GM18511 (cell line): ENCODE measurements at regions not wholly inside any gene's neighbourhood (a gene's known extent, or its start where the extent isn't known, plus 50 kb on each side); places are given as distances from the start of the nearest gene placed in this dataset.
"Not testable (repeated sequence)": the region's sequence is repeated elsewhere in the genome, so short reads cannot be mapped to it uniquely, and the experiment has no call there.

Source experiments
- ATAC-seq: cut with Tn5 transposase; IDR thresholded peaks from one replicate; pipeline ENCODE4 v1.9.1; 2021; ENCODE audit warnings: mild to moderate bottlenecking, moderate library complexity; ENCODE audit not compliant: unreplicated experiment

DNA sequence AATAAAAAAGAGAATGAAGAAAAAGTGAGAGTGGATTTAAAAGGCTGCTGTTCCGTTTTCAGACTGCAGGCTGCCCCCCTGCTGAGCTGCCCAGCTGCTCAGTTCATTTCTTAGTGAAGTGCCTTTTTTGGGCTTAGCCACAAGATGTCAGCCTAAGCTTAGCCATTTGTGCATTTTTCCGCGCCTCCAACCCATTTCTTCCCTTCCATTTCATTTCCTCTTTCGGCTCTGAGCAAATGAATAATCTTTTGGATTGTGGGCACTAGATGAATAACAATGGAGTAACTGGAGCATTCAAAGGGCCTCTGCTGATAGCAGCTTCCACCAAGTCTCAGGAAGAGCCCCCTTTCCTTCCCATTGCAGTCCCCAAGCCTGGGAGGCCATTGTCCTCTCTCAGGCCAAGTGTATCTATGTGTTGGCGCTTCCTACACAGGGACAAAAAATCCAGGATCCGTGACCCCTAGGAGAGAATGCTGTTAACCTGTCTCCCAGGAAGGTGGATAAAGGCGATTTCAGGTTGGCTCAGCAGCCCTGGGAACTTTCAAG, 83.5 kb upstream of the SPTLC3 start:
- peak; percentile 95 for ATAC-seq

DNA sequence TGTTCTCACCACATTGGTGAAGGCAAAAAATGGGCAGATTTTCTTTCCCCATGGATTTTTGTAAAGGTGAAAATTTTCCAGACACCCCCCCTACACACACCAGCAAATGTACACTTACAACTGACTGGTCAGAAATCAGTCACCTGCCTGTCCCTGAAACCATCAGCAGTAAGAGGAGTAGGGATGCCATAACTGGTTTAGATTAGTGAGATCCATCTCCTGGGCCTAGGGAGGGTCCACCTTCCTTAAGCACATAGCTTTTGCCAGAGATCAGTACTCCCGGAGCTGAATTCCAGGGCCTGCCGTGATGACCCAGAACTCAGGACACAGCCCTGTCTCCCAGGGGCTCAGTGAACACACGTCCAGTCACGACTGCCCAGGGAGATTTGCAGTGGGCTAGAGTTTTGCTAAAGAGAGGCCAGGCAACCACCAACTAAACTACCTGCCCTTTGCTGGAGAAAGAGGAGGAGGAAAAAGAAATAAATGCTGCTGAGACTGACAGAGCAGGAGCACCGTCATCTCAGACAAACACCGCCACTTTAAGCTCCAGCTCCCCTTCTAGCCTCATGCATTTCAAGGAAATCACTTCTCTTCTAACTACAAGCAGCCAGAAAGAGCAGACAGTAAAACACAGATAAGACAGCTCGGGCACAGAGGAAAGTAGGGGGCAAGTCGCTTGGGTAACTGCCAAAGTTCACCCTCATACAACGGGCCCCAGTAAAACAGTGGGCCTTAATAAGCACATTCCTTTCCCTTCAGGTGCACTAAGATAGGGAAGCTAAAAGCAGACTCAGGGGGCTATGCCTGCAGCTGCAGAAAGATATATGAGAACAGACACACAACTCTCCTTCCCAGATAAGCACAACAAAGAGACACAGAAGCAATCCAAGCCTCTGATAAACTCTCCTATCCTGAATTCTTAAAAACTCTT, 82.6 kb upstream of the SPTLC3 start:
- no peak for ATAC-seq

DNA sequence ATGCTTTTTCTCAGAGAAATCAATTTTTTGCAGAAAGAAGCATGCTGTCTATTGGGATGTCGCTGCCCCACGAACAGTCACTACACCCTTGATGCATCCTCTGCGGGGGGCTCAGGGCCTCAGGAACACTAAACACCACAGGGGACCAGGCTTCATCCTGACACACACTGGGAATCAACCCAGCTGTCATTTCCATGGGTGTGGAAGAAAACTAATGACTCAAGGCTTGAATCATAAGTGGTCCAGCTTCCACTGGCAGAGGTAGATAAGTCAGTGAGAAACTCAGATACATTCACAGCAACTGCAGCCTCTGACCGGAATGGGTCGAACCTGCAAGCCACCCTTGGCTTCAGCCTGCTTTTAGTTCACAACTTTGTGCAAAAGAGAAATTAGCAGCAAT, 81.3 kb upstream of the SPTLC3 start:
- no peak for ATAC-seq

DNA sequence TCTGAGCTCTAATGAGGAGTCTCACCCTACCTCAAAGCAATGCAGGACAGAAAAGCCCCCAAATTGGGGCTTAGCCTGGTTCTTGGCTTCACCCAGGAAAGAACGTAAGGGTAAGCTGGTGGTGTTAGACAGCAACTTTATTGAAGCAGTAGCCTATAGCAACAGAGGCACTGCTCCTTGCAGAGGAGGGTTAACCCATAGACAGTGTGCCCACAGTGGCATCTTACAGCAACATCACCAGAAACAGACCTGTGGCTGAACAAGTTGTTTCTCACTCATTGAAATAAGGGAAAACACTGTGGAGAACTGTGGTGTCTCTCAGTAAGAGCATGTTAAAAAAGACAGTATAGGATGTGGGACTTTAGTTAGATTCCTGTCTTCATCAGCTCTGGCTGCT, 80.4 kb upstream of the SPTLC3 start:
- ATAC-seq = no peak

DNA sequence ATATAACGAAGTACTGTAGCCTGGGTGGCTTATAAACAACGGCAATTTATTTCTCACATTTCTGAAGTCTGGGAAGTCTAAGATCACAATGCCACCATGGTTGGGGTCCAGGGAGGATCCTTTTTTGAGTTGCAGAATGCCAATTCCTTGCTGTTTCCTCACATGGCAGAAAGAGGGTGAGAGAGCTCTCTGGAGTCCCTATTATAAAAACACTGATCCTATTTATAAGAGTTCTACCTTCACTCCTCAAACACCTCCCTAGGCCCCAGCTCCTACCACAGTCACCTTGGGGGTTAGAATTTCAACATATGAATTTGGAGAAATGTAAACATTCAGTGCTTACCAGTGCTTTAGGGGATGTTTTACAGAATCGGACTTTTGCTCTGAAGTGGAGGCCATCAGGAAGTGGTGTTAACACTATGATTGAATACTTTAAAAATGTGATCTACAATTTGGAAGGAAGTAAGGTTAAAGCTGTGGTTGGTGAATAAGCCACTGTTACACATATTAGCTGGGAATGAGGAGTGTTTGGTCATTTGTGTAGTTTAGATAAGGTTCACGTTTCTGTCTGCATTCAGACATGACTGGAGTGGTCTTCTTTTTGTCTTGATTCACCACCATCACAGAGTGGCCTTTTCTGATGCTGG, 79.9 kb upstream of the SPTLC3 start:
- ATAC-seq = no peak

DNA sequence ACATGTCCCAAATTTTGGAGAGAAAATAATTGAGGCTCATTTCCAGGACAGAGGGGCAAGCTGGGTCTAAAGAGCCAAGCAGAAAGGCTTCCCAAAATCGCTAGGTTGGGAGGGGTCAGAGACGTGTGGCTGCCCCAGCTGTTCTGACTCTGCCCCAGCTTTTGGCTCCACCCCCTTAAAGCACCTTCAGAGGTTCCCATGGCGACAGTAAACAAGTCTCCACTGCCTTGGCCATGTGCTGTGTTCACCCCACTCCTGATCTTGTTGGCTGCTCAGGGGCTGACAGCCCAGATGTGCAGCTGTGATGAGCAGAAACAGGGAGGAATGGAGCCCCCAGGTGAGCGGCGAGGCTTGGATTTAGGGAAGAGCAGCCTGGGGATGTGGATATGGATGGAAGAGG, 72.8 kb upstream of the SPTLC3 start:
- ATAC-seq = no peak

DNA sequence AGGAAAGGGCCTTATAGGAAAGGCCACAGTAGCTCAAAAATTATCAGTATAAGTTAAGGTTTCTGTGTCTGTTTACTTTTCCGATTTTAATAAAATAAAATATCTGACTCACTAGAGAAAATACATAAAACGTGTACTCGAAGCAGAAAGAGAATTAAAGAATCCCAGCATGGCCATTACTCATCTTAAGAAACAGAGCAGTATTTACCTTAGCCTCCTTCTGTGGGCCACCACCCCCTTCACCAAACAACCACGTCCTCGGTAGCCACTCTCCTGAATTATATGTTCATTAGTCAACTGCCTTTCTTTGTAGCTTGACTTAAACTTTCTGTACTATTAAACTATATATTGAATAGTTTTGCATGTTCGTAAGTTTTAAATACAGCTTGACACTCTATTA, 72.2 kb upstream of the SPTLC3 start:
- no peak for ATAC-seq

DNA sequence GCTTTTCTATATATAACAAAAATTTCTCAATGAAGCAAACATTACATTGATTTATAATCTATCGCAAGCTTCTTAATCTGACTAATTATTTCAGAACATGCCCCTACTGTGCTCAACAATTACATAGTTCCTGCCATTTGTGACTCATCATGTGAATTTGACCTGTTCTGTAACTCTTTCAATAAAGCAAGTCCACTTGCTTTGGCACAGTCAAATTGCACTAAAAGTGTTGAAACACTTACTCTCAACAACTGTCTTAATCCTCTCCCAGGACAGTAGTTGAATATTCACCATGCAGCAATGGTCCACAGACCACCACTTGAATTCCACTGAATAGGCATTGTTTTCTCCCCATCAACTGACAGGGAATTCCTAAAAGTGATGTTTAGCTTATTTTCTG, 67.7 kb upstream of the SPTLC3 start:
- no peak for ATAC-seq

DNA sequence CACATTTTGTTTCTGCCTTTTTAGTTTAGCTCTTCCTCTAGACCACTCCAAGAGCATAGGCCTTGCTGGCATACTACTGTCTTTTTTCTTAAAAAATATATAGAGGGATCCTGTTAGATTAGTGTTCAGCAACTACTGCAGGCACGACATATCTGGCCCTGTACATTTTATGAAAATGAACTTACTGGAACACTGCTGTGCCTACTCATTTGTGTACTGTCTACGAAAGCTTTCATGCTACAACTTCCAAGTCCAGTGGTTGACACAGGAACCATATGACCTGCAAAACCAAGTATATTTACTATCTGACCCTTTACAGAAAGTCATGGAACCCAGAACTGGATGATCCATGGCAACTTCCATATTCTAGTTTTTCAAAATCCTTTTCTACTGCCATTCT, 66.6 kb upstream of the SPTLC3 start:
- no peak for ATAC-seq

DNA sequence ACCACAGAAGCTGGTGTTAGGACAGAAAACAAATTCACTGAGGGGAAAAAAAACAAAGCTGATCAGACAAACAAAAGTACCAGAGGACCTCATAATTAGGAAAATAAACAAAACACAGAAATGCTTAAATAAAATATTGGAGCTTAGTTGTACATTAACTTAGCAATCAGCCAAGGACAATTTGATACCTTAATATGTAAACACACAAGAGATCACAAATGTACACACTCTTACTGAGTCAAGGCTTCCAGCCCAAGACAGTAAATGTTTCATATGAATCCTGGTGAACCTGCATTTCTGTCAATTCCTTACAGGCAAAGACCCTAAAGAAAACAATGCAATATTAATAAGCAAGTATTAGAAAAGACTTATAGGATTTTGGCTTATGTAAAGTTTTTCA, 62.0 kb upstream of the SPTLC3 start:
- no peak for ATAC-seq

DNA sequence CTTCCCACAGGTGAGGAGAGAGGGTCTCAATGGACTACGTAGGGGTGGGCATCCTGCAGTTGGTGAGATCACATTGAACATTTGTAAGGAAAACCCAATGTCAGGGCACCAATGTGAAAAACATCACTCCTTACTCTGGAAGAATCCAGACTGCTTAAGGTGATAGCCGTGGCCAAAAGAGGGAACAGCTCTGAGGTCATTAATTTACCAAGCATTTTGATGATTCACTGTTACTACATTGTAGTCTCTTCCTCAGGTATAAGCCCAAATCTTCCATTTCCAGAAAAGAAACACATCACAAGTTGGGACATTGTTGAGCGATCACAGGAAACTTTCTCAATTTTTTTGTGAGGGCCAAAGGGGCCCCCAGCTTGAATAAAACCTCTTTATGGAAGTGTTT, 61.1 kb upstream of the SPTLC3 start:
- ATAC-seq = no peak

DNA sequence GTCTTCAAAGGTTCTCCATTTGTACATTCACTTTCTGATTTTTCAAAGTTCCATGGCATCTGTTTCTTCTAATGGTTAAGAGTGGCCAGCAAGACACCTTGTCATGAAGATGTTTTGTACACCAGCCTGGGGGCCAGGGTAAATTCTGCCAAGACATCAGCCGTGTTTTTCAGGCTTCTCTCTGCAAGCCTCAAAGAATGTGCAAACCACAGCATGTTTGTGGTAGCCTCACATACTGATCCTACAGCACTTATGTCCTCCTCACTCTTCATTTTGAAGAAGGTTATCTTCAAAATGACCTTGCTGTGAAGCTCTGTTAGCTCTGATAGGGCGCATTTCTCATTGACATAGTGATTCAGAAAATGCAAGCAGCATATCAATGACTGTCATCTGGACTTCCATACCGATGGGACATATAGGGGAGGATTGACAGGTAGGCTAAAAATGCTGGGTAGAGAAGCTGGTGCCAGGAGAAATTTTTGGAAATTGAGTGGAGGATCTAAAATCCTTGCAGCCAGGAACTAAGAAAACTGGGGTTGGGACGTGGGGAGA, 59.3 kb upstream of the SPTLC3 start:
- ATAC-seq = no peak

DNA sequence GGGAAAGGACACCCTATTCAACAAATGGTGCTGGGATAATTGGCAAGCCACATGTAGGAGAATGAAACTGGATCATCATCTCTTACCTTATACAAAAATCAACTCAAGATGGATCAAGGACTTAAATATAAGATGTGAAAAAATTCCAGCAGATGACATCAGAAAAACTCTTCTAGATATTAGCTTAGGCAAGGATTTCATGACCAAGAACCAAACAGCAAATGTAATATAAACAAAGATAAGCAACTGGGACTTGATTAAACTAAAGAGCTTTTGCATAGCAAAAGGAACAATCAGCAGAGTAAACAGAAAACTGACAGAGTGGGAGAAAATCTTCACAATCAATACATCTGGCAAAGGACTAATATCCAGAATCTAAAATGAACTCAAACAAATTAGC, 54.5 kb upstream of the SPTLC3 start:
- ATAC-seq = not testable (repeated sequence)

DNA sequence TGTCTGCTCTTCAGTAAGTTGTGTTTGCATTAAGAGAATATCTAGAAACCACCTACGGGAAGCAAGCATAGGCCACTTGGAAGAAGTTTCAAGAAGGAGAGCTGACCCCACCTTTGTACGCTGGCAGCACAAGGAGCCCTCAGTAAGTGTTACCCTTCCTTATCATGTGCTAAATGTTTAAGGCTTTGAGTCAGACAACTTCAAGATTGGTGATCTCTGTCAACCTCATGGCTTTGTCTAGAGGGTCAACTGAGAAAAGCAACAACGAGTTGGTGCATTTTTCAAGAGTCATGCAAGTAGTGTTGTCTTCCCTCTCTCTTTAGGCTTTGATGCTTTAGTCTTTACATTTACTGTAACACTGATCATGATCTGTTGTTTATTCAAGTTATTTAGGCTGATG, 53.2 kb upstream of the SPTLC3 start:
- ATAC-seq = no peak

DNA sequence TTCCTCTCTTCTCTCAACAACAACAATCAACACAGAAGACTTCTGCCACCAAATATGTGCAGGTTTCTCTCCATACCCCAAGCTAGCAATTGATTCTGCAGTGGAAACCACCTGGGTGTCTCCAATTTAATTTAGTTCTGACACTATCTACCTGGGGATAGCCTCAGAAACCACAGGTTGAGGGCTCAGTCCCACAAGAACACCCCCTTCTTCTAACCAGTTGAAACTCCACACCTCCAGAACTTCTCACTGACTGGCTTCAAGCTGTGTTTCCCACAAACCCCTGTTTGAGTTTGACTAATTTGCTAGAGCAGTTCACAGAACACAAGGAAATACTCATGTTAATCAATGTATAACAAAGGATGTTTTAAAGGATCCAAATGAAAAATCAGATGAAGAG, 52.5 kb upstream of the SPTLC3 start:
- ATAC-seq = no peak

DNA sequence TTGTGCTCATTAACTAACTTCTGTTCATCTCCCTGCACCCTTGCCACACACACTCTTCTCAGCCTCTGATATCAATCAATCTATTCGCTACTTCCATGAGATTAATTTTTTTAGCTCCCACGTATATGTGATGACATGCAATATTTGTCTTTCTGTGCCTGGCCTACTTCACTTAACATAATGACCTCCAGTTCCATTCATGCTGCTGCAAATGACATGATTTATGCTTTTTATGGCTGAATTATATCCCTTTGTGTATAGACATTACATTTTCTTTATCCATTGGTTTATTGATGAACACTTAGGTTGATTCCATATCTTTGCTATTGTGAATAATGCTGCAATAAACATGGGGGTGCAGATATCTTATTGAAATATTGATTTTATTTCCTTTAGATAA, 50.8 kb upstream of the SPTLC3 start:
- ATAC-seq = no peak
